OCI-LY1 (cell line): ENCODE measurements at regions not wholly inside any gene's neighbourhood (a gene's known extent, or its start where the extent isn't known, plus 50 kb on each side); places are given as distances from the start of the nearest gene placed in this dataset.

Experiments
- H2AFZ ChIP-seq: fragments of 200-600 bp; sonication (generic), shearing (Covaris generic); 2 replicates; pipeline ENCODE4 v1.6.0; 2014; ENCODE audit warnings: antibody characterized with exemption, mild to moderate bottlenecking, low read length
- H3F3A ChIP-seq: fragments of 200-600 bp; sonication (generic), shearing (Covaris generic); 2 replicates; pipeline ENCODE4 v1.6.0; 2014; ENCODE audit warnings: mild to moderate bottlenecking, antibody characterized with exemption, low read length, moderate library complexity; ENCODE audit not compliant: insufficient read depth
- H3K27ac ChIP-seq: fragments of 200-600 bp; sonication (generic); 2 replicates; pipeline ENCODE4 v1.5.1; 2014; ENCODE audit warnings: low read length, mixed run types, mild to moderate bottlenecking, low read depth; ENCODE audit not compliant: poor library complexity, severe bottlenecking
- H3K27me3 ChIP-seq: fragments of 200-600 bp; sonication (generic); 2 replicates; pipeline ENCODE4 v1.6.0; 2014; ENCODE audit warnings: antibody characterized with exemption, mild to moderate bottlenecking, low read length, moderate library complexity; ENCODE audit not compliant: insufficient read depth
- H3K36me3 ChIP-seq: fragments of 200-600 bp; sonication (generic); 2 replicates; pipeline ENCODE4 v1.6.1; 2014; ENCODE audit warnings: mild to moderate bottlenecking, antibody characterized with exemption, low read length, moderate library complexity, mixed read lengths; ENCODE audit not compliant: insufficient read depth
- H3K4me1 ChIP-seq: fragments of 200-600 bp; sonication (generic); 2 replicates; pipeline ENCODE4 v1.5.1; 2014; ENCODE audit warnings: mild to moderate bottlenecking, low read length, moderate library complexity; ENCODE audit not compliant: insufficient read depth, severe bottlenecking
- H3K4me2 ChIP-seq: fragments of 200-600 bp; sonication (generic), shearing (Covaris generic); 2 replicates; pipeline ENCODE4 v1.6.1; 2014; ENCODE audit warnings: low read length
- H3K4me3 ChIP-seq: fragments of 200-600 bp; sonication (generic); 2 replicates; pipeline ENCODE4 v1.5.1; 2014; ENCODE audit warnings: low read length, low read depth, mild to moderate bottlenecking, mixed read lengths; ENCODE audit not compliant: poor library complexity, severe bottlenecking
- H3K79me2 ChIP-seq: fragments of 200-600 bp; shearing (Covaris generic); 2 replicates; pipeline ENCODE4 v1.6.1; 2016; ENCODE audit warnings: mixed run types, low read length, mixed read lengths; ENCODE audit not compliant: insufficient read depth
- H3K9ac ChIP-seq: fragments of 200-600 bp; sonication (generic), shearing (Covaris generic); 2 replicates; pipeline ENCODE4 v1.6.1; 2014; ENCODE audit warnings: mild to moderate bottlenecking, low read length, mixed read lengths
- H3K9me2 ChIP-seq: fragments of 200-600 bp; sonication (generic), shearing (Covaris generic); 2 replicates; pipeline ENCODE4 v1.6.1; 2014; ENCODE audit warnings: low read depth, mild to moderate bottlenecking, low read length, mixed read lengths
- H3K9me3 ChIP-seq: fragments of 200-600 bp; shearing (Covaris generic); 2 replicates; pipeline ENCODE4 v1.6.1; 2014; ENCODE audit warnings: low read length, mixed read lengths
- H4K20me1 ChIP-seq: fragments of 200-600 bp; sonication (generic), shearing (Covaris generic); 2 replicates; pipeline ENCODE4 v1.6.0; 2016; ENCODE audit warnings: mild to moderate bottlenecking, low read length; ENCODE audit not compliant: insufficient read depth
- EZH2 ChIP-seq: fragments of 200-600 bp; sonication (generic), shearing (Covaris generic); IDR thresholded peaks from 2 replicates; pipeline ENCODE4 v1.8.0; 2017; ENCODE audit warnings: borderline replicate concordance, mixed run types, mild to moderate bottlenecking, antibody characterized with exemption, low read length, moderate library complexity, mixed read lengths
- TF ChIP-seq, protein P1 (sequence below): fragments of 200-600 bp; sonication (generic), shearing (Covaris generic); IDR thresholded peaks from 2 replicates; pipeline ENCODE4 v1.5.1; 2017; ENCODE audit warnings: mild to moderate bottlenecking, antibody characterized with exemption, low read length, moderate library complexity, mixed read lengths

- TF ChIP-seq EZH2, result no peak
- Histone ChIP-seq H3K36me3 (no peaks in the 10 kb centered on the region), H3K9ac (no peak overlapping the region), H3K27ac (no peak overlapping the region), H3K9me3 (no peaks in the 10 kb centered on the region), H4K20me1 (no peaks in the 10 kb centered on the region), H3K4me1 (no peaks in the 10 kb centered on the region), H3K4me2 (no peak overlapping the region), H2AFZ (no peak overlapping the region), H3K4me3 (no peak overlapping the region), H3K9me2 (no peaks in the 10 kb centered on the region), H3F3A (no peaks in the 10 kb centered on the region), H3K27me3 (no peaks in the 10 kb centered on the region), H3K79me2 (no peaks in the 10 kb centered on the region)
These were observed 307.1 kb downstream of the RAP2B start for GRCh38 chr3:153469162-153469561.

DNA sequence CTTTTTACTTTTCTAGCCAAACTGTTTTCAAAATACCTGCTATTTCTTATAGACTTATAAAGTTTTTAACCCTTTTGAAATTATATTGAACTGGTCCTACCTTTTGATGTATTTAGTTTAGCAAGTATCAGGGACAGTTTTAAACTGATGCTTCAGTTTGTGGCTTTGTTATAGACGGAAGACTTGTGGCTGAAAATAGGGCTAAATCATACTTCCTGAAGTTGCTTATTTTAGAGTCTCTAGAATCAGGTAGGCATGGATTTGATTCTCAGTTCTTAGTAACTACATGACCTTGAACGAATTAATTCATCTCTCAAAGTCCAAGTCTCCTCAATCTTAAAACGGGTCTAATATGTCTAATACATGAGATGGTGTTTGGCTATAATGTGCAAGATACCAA, 322.8 kb downstream of the RAP2B start:
- Histone ChIP-seq H3K36me3 (no peaks in the 10 kb centered on the region), H3K4me2 (no peak overlapping the region), H3K9me3 (no peaks in the 10 kb centered on the region), H3K9me2 (no peaks in the 10 kb centered on the region), H3K9ac (no peak overlapping the region), H3F3A (no peaks in the 10 kb centered on the region), H3K4me3 (no peak overlapping the region), H3K4me1 (no peaks in the 10 kb centered on the region), H3K27ac (no peak overlapping the region), H2AFZ (no peak overlapping the region), H3K79me2 (no peaks in the 10 kb centered on the region), H3K27me3 (no peaks in the 10 kb centered on the region), H4K20me1 (no peaks in the 10 kb centered on the region)
- TF ChIP-seq, protein P1, sequence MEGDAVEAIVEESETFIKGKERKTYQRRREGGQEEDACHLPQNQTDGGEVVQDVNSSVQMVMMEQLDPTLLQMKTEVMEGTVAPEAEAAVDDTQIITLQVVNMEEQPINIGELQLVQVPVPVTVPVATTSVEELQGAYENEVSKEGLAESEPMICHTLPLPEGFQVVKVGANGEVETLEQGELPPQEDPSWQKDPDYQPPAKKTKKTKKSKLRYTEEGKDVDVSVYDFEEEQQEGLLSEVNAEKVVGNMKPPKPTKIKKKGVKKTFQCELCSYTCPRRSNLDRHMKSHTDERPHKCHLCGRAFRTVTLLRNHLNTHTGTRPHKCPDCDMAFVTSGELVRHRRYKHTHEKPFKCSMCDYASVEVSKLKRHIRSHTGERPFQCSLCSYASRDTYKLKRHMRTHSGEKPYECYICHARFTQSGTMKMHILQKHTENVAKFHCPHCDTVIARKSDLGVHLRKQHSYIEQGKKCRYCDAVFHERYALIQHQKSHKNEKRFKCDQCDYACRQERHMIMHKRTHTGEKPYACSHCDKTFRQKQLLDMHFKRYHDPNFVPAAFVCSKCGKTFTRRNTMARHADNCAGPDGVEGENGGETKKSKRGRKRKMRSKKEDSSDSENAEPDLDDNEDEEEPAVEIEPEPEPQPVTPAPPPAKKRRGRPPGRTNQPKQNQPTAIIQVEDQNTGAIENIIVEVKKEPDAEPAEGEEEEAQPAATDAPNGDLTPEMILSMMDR, result no peak
- TF ChIP-seq EZH2, result no peak

DNA sequence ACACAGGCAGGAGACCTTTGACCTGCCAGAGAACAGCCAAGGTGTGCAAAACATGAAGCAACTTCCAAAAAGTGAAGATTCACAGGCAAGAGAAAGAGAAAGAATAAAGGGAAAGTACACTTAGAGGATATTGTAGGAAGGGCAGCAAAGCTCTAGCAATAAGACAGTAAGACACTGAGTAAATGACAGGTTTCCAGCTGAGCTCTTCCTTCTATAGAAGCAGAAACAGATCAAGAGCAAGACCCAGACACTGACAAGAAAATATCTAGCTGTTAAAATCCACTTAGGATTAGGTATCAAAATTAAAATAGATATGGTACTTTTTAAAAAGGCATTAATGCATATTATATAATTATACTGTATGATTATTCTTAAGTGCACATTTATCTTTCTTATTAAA, 333.4 kb downstream of the RAP2B start:
- Histone ChIP-seq H3K4me2 (no peak overlapping the region), H3K27me3 (no peaks in the 10 kb centered on the region), H3K36me3 (no peaks in the 10 kb centered on the region), H3F3A (no peaks in the 10 kb centered on the region), H3K9me3 (no peaks in the 10 kb centered on the region), H4K20me1 (no peaks in the 10 kb centered on the region), H3K9me2 (no peaks in the 10 kb centered on the region), H3K4me3 (no peak overlapping the region), H3K9ac (no peak overlapping the region), H3K27ac (no peak overlapping the region), H2AFZ (no peak overlapping the region), H3K79me2 (no peaks in the 10 kb centered on the region), H3K4me1 (no peaks in the 10 kb centered on the region)
- TF ChIP-seq, protein P1, result no peak
- TF ChIP-seq EZH2, result no peak

GRCh38 chr3:153502682-153503081, 340.7 kb downstream of the RAP2B start:
- no peaks in the 10 kb centered on the region for H4K20me1 ChIP-seq
- H3K9me2 ChIP-seq, result no peaks in the 10 kb centered on the region
- H3F3A ChIP-seq, result no peaks in the 10 kb centered on the region
- no peak overlapping the region for H2AFZ ChIP-seq
- no peak overlapping the region for H3K27ac ChIP-seq
- H3K27me3 ChIP-seq, result no peaks in the 10 kb centered on the region
- H3K4me1 ChIP-seq, result no peaks in the 10 kb centered on the region
- no peak overlapping the region for H3K4me3 ChIP-seq
- H3K79me2 ChIP-seq, result no peaks in the 10 kb centered on the region
- no peak overlapping the region for H3K9ac ChIP-seq
- no peaks in the 10 kb centered on the region for H3K36me3 ChIP-seq
- no peak overlapping the region for H3K4me2 ChIP-seq
- no peaks in the 10 kb centered on the region for H3K9me3 ChIP-seq
- TF ChIP-seq EZH2, result no peak
- TF ChIP-seq, protein P1, result no peak
